HFF-Myc (cell line): ENCODE measurements at regions not wholly inside any gene's neighbourhood (a gene's known extent, or its start where the extent isn't known, plus 50 kb on each side); places are given as distances from the start of the nearest gene placed in this dataset.
A peak's percentile ranks its signal among the peaks of the same experiment; 100 is the strongest.

ENCODE experiments used
- DNase-seq: peaks from one replicate; pipeline ENCODE4 v3.0.0-alpha.2; 2011; ENCODE audit warnings: low read depth; ENCODE audit errors: extremely low read depth
- H3K4me3 ChIP-seq: replicated peaks from 2 replicates; pipeline ENCODE4 v1.5.1; 2011; ENCODE audit warnings: low read depth, mild to moderate bottlenecking, control low read depth, low read length
- CTCF ChIP-seq: IDR thresholded peaks from 2 replicates; pipeline ENCODE4 v1.5.1; 2012; ENCODE audit warnings: mild to moderate bottlenecking, low read depth, low read length, control low read depth; ENCODE audit errors: missing control alignments

- no peak for DNase-seq
- no peak for TF ChIP-seq CTCF
- no peak overlapping the region for H3K4me3 ChIP-seq
Observed at GRCh38 chr11:21927628-21928027, 265.3 kb upstream of the ANO5 start.

GRCh38 chr11:21928847-21929246, 264.0 kb upstream of the ANO5 start:
- TF ChIP-seq CTCF = no peak
- H3K4me3 ChIP-seq = no peak overlapping the region
- no peak for DNase-seq

- TF ChIP-seq CTCF = no peak
Observed at GRCh38 chr11:21930408-21930807, 262.5 kb upstream of the ANO5 start.

GRCh38 chr11:21931436-21932101, 261.3 kb upstream of the ANO5 start:
- no peak for DNase-seq
- no peak overlapping the region for H3K4me3 ChIP-seq
- no peak for TF ChIP-seq CTCF

More at GRCh38 chr11:21930408-21930807, 262.5 kb upstream of the ANO5 start:
- DNase-seq = no peak
- no peak overlapping the region for H3K4me3 ChIP-seq

- H3K4me3 ChIP-seq = no peak overlapping the region
- no peak for DNase-seq
- TF ChIP-seq CTCF = peak; percentile 23
Observed at GRCh38 chr11:21933095-21933494, 259.8 kb upstream of the ANO5 start.

- no peak for TF ChIP-seq CTCF
- DNase-seq = no peak
Observed at GRCh38 chr11:21944577-21944976, 248.3 kb upstream of the ANO5 start.

GRCh38 chr11:21948876-21949275, 244.0 kb upstream of the ANO5 start:
- DNase-seq = no peak
- no peak overlapping the region for H3K4me3 ChIP-seq
- TF ChIP-seq CTCF = no peak

More at GRCh38 chr11:21944577-21944976, 248.3 kb upstream of the ANO5 start:
- H3K4me3 ChIP-seq = no peak overlapping the region
